Cardiac muscle cell (in vitro differentiated cells and primary cell): ENCODE measurements at regions not wholly inside any gene's neighbourhood (a gene's known extent, or its start where the extent isn't known, plus 50 kb on each side); places are given as distances from the start of the nearest gene placed in this dataset.

Source experiments
- DNase-seq, 2 donors: peaks; one replicate each; pipeline versions ENCODE4 v3.0.0 to v3.0.0-alpha.2; 2010 to 2017; ENCODE audit warnings: low read depth in 1 of 2, low spot score in 1 of 2
- H3K27ac ChIP-seq: fragments of 200-600 bp; sonication (generic); 2 replicates; pipeline ENCODE4 v1.5.1; 2016
- H3K27me3 ChIP-seq: fragments of 200-600 bp; sonication (generic); 2 replicates; pipeline ENCODE4 v1.6.0; 2016; ENCODE audit warnings: control low read depth
- H3K36me3 ChIP-seq: fragments of 200-600 bp; sonication (generic); 2 replicates; pipeline ENCODE4 v1.5.1; 2016; ENCODE audit warnings: control low read depth
- H3K4me1 ChIP-seq: fragments of 200-600 bp; sonication (generic); 2 replicates; pipeline ENCODE4 v1.8.1; 2017; ENCODE audit warnings: low read depth, mild to moderate bottlenecking, mixed run types
- H3K4me3 ChIP-seq: fragments of 200-600 bp; sonication (generic); 2 replicates; pipeline ENCODE4 v1.5.1; 2016; ENCODE audit warnings: mild to moderate bottlenecking
- H3K9me3 ChIP-seq: fragments of 200-600 bp; sonication (generic); 2 replicates; pipeline ENCODE4 v1.5.1; 2017; ENCODE audit warnings: low read depth, mild to moderate bottlenecking, control low read depth
- CTCF ChIP-seq: IDR thresholded peaks from 2 replicates; pipeline ENCODE4 v1.5.1; 2012; ENCODE audit warnings: low read depth, mild to moderate bottlenecking, low read length

- Histone ChIP-seq H3K9me3 (no peaks in the 10 kb centered on the region), H3K4me3 (no peak overlapping the region), H3K36me3 (no peaks in the 10 kb centered on the region), H3K27me3 (no peaks in the 10 kb centered on the region), H3K27ac (no peak overlapping the region), H3K4me1 (no peaks in the 10 kb centered on the region)
- no peak for TF ChIP-seq CTCF
- DNase-seq = no peak
These were observed 403.1 kb downstream of the DCAF12L2 start for GRCh38 chrX:125762954-125763353.

GRCh38 chrX:125765347-125765746 is 400.7 kb downstream of the DCAF12L2 start:
- Histone ChIP-seq H3K27ac (no peak overlapping the region), H3K27me3 (no peaks in the 10 kb centered on the region), H3K9me3 (no peaks in the 10 kb centered on the region), H3K4me1 (no peaks in the 10 kb centered on the region), H3K4me3 (no peak overlapping the region), H3K36me3 (no peaks in the 10 kb centered on the region)
- TF ChIP-seq CTCF = no peak
- no peak for DNase-seq

- no peak overlapping the region for H3K4me3 ChIP-seq
- no peaks in the 10 kb centered on the region for H3K4me1 ChIP-seq
- no peak for DNase-seq
- H3K9me3 ChIP-seq = no peaks in the 10 kb centered on the region
- no peak for TF ChIP-seq CTCF
- H3K27ac ChIP-seq = no peak overlapping the region
- no peaks in the 10 kb centered on the region for H3K36me3 ChIP-seq
- no peaks in the 10 kb centered on the region for H3K27me3 ChIP-seq
These were observed 396.5 kb downstream of the DCAF12L2 start for GRCh38 chrX:125769628-125770027.

- no peaks in the 10 kb centered on the region for H3K27me3 ChIP-seq
- no peaks in the 10 kb centered on the region for H3K9me3 ChIP-seq
- no peak for TF ChIP-seq CTCF
- H3K36me3 ChIP-seq = no peaks in the 10 kb centered on the region
- H3K27ac ChIP-seq = no peak overlapping the region
- no peak overlapping the region for H3K4me3 ChIP-seq
- DNase-seq = no peak
- no peaks in the 10 kb centered on the region for H3K4me1 ChIP-seq
These were observed 387.8 kb downstream of the DCAF12L2 start for GRCh38 chrX:125778261-125778660.

GRCh38 chrX:125782184-125782583 is 383.9 kb downstream of the DCAF12L2 start:
- no peak for TF ChIP-seq CTCF
- DNase-seq = no peak

GRCh38 chrX:125786316-125786715 is 379.8 kb downstream of the DCAF12L2 start:
- no peak overlapping the region for H3K4me3 ChIP-seq
- no peak overlapping the region for H3K27ac ChIP-seq
- no peaks in the 10 kb centered on the region for H3K27me3 ChIP-seq
- H3K9me3 ChIP-seq = no peaks in the 10 kb centered on the region
- H3K36me3 ChIP-seq = no peaks in the 10 kb centered on the region
- no peak for TF ChIP-seq CTCF
- no peaks in the 10 kb centered on the region for H3K4me1 ChIP-seq
- DNase-seq = no peak

More at GRCh38 chrX:125782184-125782583, 383.9 kb downstream of the DCAF12L2 start:
- Histone ChIP-seq H3K4me1 (no peaks in the 10 kb centered on the region), H3K9me3 (no peaks in the 10 kb centered on the region), H3K36me3 (no peaks in the 10 kb centered on the region), H3K27ac (no peak overlapping the region), H3K27me3 (no peaks in the 10 kb centered on the region), H3K4me3 (no peak overlapping the region)
